ENCODE measurements at regions not wholly inside any gene's neighbourhood (a gene's known extent, or its start where the extent isn't known, plus 50 kb on each side); places are given as distances from the start of the nearest gene placed in this dataset.

GRCh38 chr1:222464841-222465210 lies 83.1 kb downstream of the HHIPL2 start:
- no peak for TF ChIP-seq EZH2 (IDR thresholded peaks at IDR 0.05; ENCODE audit: borderline replicate concordance)
- no peak for TF ChIP-seq CTCF (IDR thresholded peaks at IDR 0.05; ENCODE audit: poor library complexity)
- no peak for TF ChIP-seq EZH2phosphoT487 (IDR thresholded peaks at IDR 0.05; ENCODE audit: low read depth, severe bottlenecking, unreplicated experiment)

Data from hepatocyte (in vitro differentiated cells).